IMR-90 (cell line): ENCODE measurements at regions not wholly inside any gene's neighbourhood (a gene's known extent, or its start where the extent isn't known, plus 50 kb on each side); places are given as distances from the start of the nearest gene placed in this dataset.

Experiments
- ATAC-seq: fragments of 200-7000 bp; cut with Tn5 transposase; 2 replicates; pipeline ENCODE4 v1.9.1; 2020; ENCODE audit warnings: low read depth, mild to moderate bottlenecking, moderate library complexity
- BruUV-seq: library from RNA; stranded (reverse); fragments of 400-500 nt; replicated peaks from 2 replicates; lab custom pipeline; 2021; lab: Mats Ljungman, UMichigan
- CTCF ChIA-PET: fragments of 300-600 bp; formaldehyde crosslinking; extraction: SDS; loops from one replicate; lab custom pipeline; 2021; ENCODE audit warnings: antibody characterized with exemption; lab: Yijun Ruan, JAX
- POLR2A ChIA-PET: fragments of 300-600 bp; sonication (Branson Sonifier 250); formaldehyde crosslinking; loops from one replicate; lab custom pipeline; 2022; ENCODE audit warnings: antibody characterized with exemption; ENCODE audit not compliant: unreplicated experiment; lab: Charles Lee
- DNase-seq: peaks from one replicate; pipeline ENCODE4 v3.0.0; 2013
- H2AFZ ChIP-seq: replicated peaks from 2 replicates; pipeline ENCODE3; 2013; ENCODE audit warnings: low read length, mild to moderate bottlenecking; ENCODE audit not compliant: poor library complexity
- H2AK5ac ChIP-seq: 2 replicates; pipeline ENCODE4 v1.6.1; 2013; ENCODE audit warnings: low read depth, low read length, inconsistent platforms
- H2AK9ac ChIP-seq: replicated peaks from 2 replicates; pipeline ENCODE3; 2013; ENCODE audit warnings: mild to moderate bottlenecking, low read depth, low read length, moderate library complexity; ENCODE audit not compliant: poor library complexity
- H2BK120ac ChIP-seq: 2 replicates; pipeline ENCODE4 v1.6.1; 2013; ENCODE audit warnings: low read depth, low read length, inconsistent platforms
- H2BK15ac ChIP-seq: 3 replicates; pipeline ENCODE4 v1.6.1; 2013; ENCODE audit warnings: low read depth, low read length, inconsistent platforms
- H2BK20ac ChIP-seq: 2 replicates; pipeline ENCODE4 v1.6.1; 2013; ENCODE audit warnings: low read depth, mild to moderate bottlenecking, inconsistent platforms, low read length, moderate library complexity
- H2BK5ac ChIP-seq: 2 replicates; pipeline ENCODE4 v1.6.1; 2013; ENCODE audit warnings: mild to moderate bottlenecking, low read depth, low read length, inconsistent platforms; ENCODE audit not compliant: poor library complexity, severe bottlenecking
- H3K14ac ChIP-seq: replicated peaks from 2 replicates; pipeline ENCODE4 v1.6.1; 2013; ENCODE audit warnings: low read depth, low read length, inconsistent platforms
- H3K18ac ChIP-seq: 2 replicates; pipeline ENCODE4 v1.6.1; 2013; ENCODE audit warnings: low read depth, low read length, control low read depth
- H3K23ac ChIP-seq: 2 replicates; pipeline ENCODE4 v1.6.1; 2013; ENCODE audit warnings: low read depth, low read length, inconsistent platforms
- H3K27ac ChIP-seq: 2 replicates; pipeline ENCODE4 v1.5.1; 2013; ENCODE audit warnings: mild to moderate bottlenecking, control low read depth, low read length; ENCODE audit not compliant: insufficient read depth
- H3K27me3 ChIP-seq: 2 replicates; pipeline ENCODE4 v1.6.1; 2013; ENCODE audit warnings: low read length; ENCODE audit not compliant: control insufficient read depth, insufficient read depth
- H3K36me3 ChIP-seq: 2 replicates; pipeline ENCODE4 v1.6.1; 2013; ENCODE audit warnings: low read length, mixed read lengths; ENCODE audit not compliant: control insufficient read depth, insufficient read depth
- H3K4ac ChIP-seq: 2 replicates; pipeline ENCODE4 v1.6.1; 2013; ENCODE audit warnings: low read depth, low read length, inconsistent platforms
- H3K4me1 ChIP-seq: 2 replicates; pipeline ENCODE4 v1.6.1; 2013; ENCODE audit warnings: low read length, mixed read lengths; ENCODE audit not compliant: control insufficient read depth, insufficient read depth
- H3K4me2 ChIP-seq: 2 replicates; pipeline ENCODE4 v1.6.1; 2013; ENCODE audit warnings: low read depth, mild to moderate bottlenecking, control low read depth, low read length, moderate library complexity
- H3K4me3 ChIP-seq: 2 replicates; pipeline ENCODE4 v1.5.1; 2013; ENCODE audit warnings: low read depth, mild to moderate bottlenecking, control low read depth, low read length, moderate library complexity; ENCODE audit not compliant: insufficient read depth
- H3K56ac ChIP-seq: 2 replicates; pipeline ENCODE4 v1.6.1; 2013; ENCODE audit warnings: low read length, inconsistent platforms; ENCODE audit not compliant: insufficient read depth; ENCODE audit errors: extremely low read depth
- H3K79me1 ChIP-seq, 2 experiments: 2 replicates each; pipeline ENCODE4 v1.6.1; 2013; ENCODE audit warnings: low read length in 2 of 2, inconsistent platforms in 1 of 2, low read depth in 1 of 2
- H3K9ac ChIP-seq: 2 replicates; pipeline ENCODE4 v1.6.1; 2013; ENCODE audit warnings: low read depth, low read length, control low read depth
- H3K9me1 ChIP-seq: 2 replicates; pipeline ENCODE4 v1.6.1; 2013; ENCODE audit warnings: low read length, inconsistent platforms; ENCODE audit not compliant: insufficient read depth
- H3K9me3 ChIP-seq: 2 replicates; pipeline ENCODE4 v1.6.1; 2013; ENCODE audit warnings: low read length; ENCODE audit not compliant: control insufficient read depth, insufficient read depth
- H4K20me1 ChIP-seq: 2 replicates; pipeline ENCODE4 v1.6.1; 2013; ENCODE audit warnings: low read length, inconsistent platforms; ENCODE audit not compliant: insufficient read depth
- H4K5ac ChIP-seq: 2 replicates; pipeline ENCODE4 v1.6.1; 2013; ENCODE audit warnings: mild to moderate bottlenecking, low read depth, low read length, control low read depth
- H4K8ac ChIP-seq, 2 experiments: 2 replicates each; pipeline ENCODE4 v1.6.1; 2013; ENCODE audit warnings: low read depth in 2 of 2, low read length in 2 of 2, control low read depth in 1 of 2, inconsistent platforms in 1 of 2
- H4K91ac ChIP-seq: 2 replicates; pipeline ENCODE4 v1.6.1; 2013; ENCODE audit warnings: low read depth, low read length, inconsistent platforms; ENCODE audit not compliant: insufficient read depth
- NFE2L2 ChIP-seq: fragments of 150-350 bp; IDR thresholded peaks from 2 replicates; pipeline ENCODE4 v1.6.1; 2016; ENCODE audit warnings: low read depth, mild to moderate bottlenecking, low read length
- POLR2A ChIP-seq: IDR thresholded peaks from 2 replicates; pipeline ENCODE4 v1.6.1; 2012; ENCODE audit warnings: mild to moderate bottlenecking, low read depth, low read length
- WGBS, 2 experiments: methylation state at CpG; one replicate each; pipeline versions ENCODE4 v1.1.5 to v1.1.7; 2013; ENCODE audit warnings: missing lambda C conversion rate in 2 of 2; ENCODE audit not compliant: insufficient read length in 1 of 2; ENCODE audit errors: extremely low coverage in 2 of 2; 5-methylcytosine and 5-hydroxymethylcytosine counted together
- dilution Hi-C: fragments of 300-500 bp; cut with HindIII; formaldehyde crosslinking; loops from one replicate; pipeline ENCODE4 v1.14.3; 2018; ENCODE audit warnings: low sequenced_read_pairs; ENCODE audit not compliant: unreplicated experiment
- in situ Hi-C: fragments of 300-500 bp; cut with MboI; formaldehyde crosslinking; loops from 3 replicates; pipeline ENCODE4 v1.14.3; 2019; ENCODE audit warnings: low sequenced_read_pairs, inconsistent platforms, mixed read lengths
- intact Hi-C: fragments of 100-400 bp; cut with micrococcal nuclease; formaldehyde crosslinking; loops from 2 replicates; pipeline ENCODE4 v1.10.0; 2022

- Histone ChIP-seq H3K9me3 (no peaks in the 10 kb centered on the region), H4K91ac (peak overlapping the region; percentile 12; the same call in 1 of the 2 replicates), H2AFZ (no peak overlapping the region), H3K4me1 (peaks cover 3% of the 10 kb centered on the region; the same call in 1 of the 2 replicates), H3K9me1 (peaks cover 11% of the 10 kb centered on the region; the same call in 1 of the 2 replicates), H3K56ac (no peak overlapping the region), H2BK20ac (peak overlapping the region; percentile 54; the same call in 1 of the 2 replicates), H3K27me3 (peaks cover 13% of the 10 kb centered on the region), H3K23ac (0 out of 2 replicates have a peak overlapping the region, but pooled peaks have one; percentile 9), H3K4me2 (no peak overlapping the region), H2BK120ac (peak overlapping the region; percentile 57), H2BK5ac (no peak overlapping the region), H3K4me3 (no peak overlapping the region), H3K36me3 (no peaks in the 10 kb centered on the region), H2AK9ac (no peak overlapping the region), H2BK15ac (peak overlapping the region; percentile 23; the same call in 1 of the 3 replicates), H2AK5ac (no peak overlapping the region), H4K20me1 (peaks cover 5% of the 10 kb centered on the region; the same call in 1 of the 2 replicates), H4K5ac (no peak overlapping the region), H3K14ac (no peak overlapping the region), H3K9ac (no peak overlapping the region), H3K27ac (peak overlapping the region; percentile 20; the same call in 1 of the 2 replicates), H3K79me1 (no peaks in the 10 kb centered on the region), H4K8ac (no peak overlapping the region), H3K4ac (peak overlapping the region; percentile 10; the same call in 1 of the 2 replicates), H3K18ac (no peak overlapping the region; the same call in 1 of the 2 replicates)
- dilution Hi-C loops (no loop called here), intact Hi-C loops (no loop called here), in situ Hi-C loops (no loop called here)
- POLR2A ChIA-PET = no interaction called here
- BruUV-seq = no TSS peak
- CTCF ChIA-PET = interaction anchor here (1.1 kb wide), 1 partner anchor 14 kb away, joined by 4 read pairs; no protein-coding TSS in a partner anchor
- WGBS, 2 experiments = 75% methylated on average over 5 of the region's 17 CpGs; no CpG with 5 or more reads in 1 of the 2 experiments
- ATAC-seq = no peak
- TF ChIP-seq POLR2A = no peak
- TF ChIP-seq NFE2L2 = peak; percentile 75
- DNase-seq = peak; percentile 55
Measured at GRCh38 chr22:27213766-27214581, 556.6 kb downstream of the MIAT start.
